KMS-11 (cell line): ENCODE measurements at regions not wholly inside any gene's neighbourhood (a gene's known extent, or its start where the extent isn't known, plus 50 kb on each side); places are given as distances from the start of the nearest gene placed in this dataset.

Experiments used
- H2AFZ ChIP-seq: fragments of 200-600 bp; sonication (generic); 2 replicates; pipeline ENCODE4 v1.6.1; 2016; ENCODE audit warnings: antibody characterized with exemption, mixed run types, low read depth
- H3K27ac ChIP-seq: fragments of 200-600 bp; sonication (generic); 2 replicates; pipeline ENCODE4 v1.6.1; 2016; ENCODE audit warnings: mild to moderate bottlenecking, mixed run types
- H3K27me3 ChIP-seq: fragments of 200-600 bp; sonication (generic); 2 replicates; pipeline ENCODE4 v1.6.1; 2017; ENCODE audit warnings: mild to moderate bottlenecking, low read depth, mixed run types, moderate library complexity; ENCODE audit not compliant: insufficient read depth
- H3K36me3 ChIP-seq: fragments of 200-600 bp; sonication (generic); 2 replicates; pipeline ENCODE4 v1.6.1; 2017; ENCODE audit warnings: mild to moderate bottlenecking, mixed run types; ENCODE audit not compliant: insufficient read depth
- H3K4me1 ChIP-seq: fragments of 200-600 bp; sonication (generic); 2 replicates; pipeline ENCODE4 v1.6.1; 2016; ENCODE audit warnings: mild to moderate bottlenecking, low read depth, mixed run types; ENCODE audit not compliant: poor library complexity, severe bottlenecking
- H3K4me2 ChIP-seq: fragments of 200-600 bp; sonication (generic); 2 replicates; pipeline ENCODE4 v1.7.0; 2016; ENCODE audit warnings: mild to moderate bottlenecking, mixed run types
- H3K4me3 ChIP-seq: fragments of 200-600 bp; sonication (generic); IDR thresholded peaks from 2 replicates; pipeline ENCODE4 v1.6.1; 2017; ENCODE audit warnings: low read depth, low read length, mixed read lengths; ENCODE audit not compliant: insufficient read depth
- H3K79me2 ChIP-seq: fragments of 200-600 bp; sonication (generic); 2 replicates; pipeline ENCODE4 v1.6.1; 2016; ENCODE audit warnings: low read depth, mixed run types; ENCODE audit not compliant: insufficient read depth
- H3K9ac ChIP-seq: fragments of 200-600 bp; sonication (generic); 2 replicates; pipeline ENCODE4 v1.6.1; 2016; ENCODE audit warnings: mild to moderate bottlenecking, mixed run types
- H4K20me1 ChIP-seq: fragments of 200-600 bp; sonication (generic); 2 replicates; pipeline ENCODE4 v1.6.1; 2016; ENCODE audit warnings: mild to moderate bottlenecking, mixed run types; ENCODE audit not compliant: insufficient read depth
- CTCF ChIP-seq: fragments of 200-600 bp; sonication (generic); conservative IDR thresholded peaks from 2 replicates; pipeline ENCODE4 v1.6.1; 2017; ENCODE audit warnings: low read depth, mild to moderate bottlenecking, antibody characterized with exemption, low read length, moderate library complexity, mixed read lengths

GRCh38 chr2:173468266-173468793, 113.7 kb downstream of the CDCA7 start:
- Histone ChIP-seq H3K79me2 (no peaks in the 10 kb centered on the region), H3K36me3 (no peaks in the 10 kb centered on the region), H3K27me3 (no peaks in the 10 kb centered on the region), H3K4me2 (no peak overlapping the region), H3K4me1 (no peaks in the 10 kb centered on the region), H4K20me1 (no peaks in the 10 kb centered on the region), H3K27ac (no peak overlapping the region), H3K4me3 (no peak overlapping the region), H2AFZ (no peak overlapping the region), H3K9ac (no peak overlapping the region)
- TF ChIP-seq CTCF = no peak

GRCh38 chr2:173472112-173472511, 117.4 kb downstream of the CDCA7 start:
- Histone ChIP-seq H3K4me1 (no peaks in the 10 kb centered on the region), H4K20me1 (no peaks in the 10 kb centered on the region), H3K4me3 (no peak overlapping the region), H3K27me3 (no peaks in the 10 kb centered on the region), H3K9ac (no peak overlapping the region), H3K79me2 (no peaks in the 10 kb centered on the region), H3K27ac (no peak overlapping the region), H3K4me2 (no peak overlapping the region), H3K36me3 (no peaks in the 10 kb centered on the region), H2AFZ (no peak overlapping the region)
- TF ChIP-seq CTCF = no peak

- Histone ChIP-seq H3K4me1 (no peaks in the 10 kb centered on the region), H3K79me2 (no peaks in the 10 kb centered on the region), H3K27ac (no peak overlapping the region), H4K20me1 (no peaks in the 10 kb centered on the region), H3K9ac (no peak overlapping the region), H3K4me2 (no peak overlapping the region), H2AFZ (no peak overlapping the region), H3K36me3 (no peaks in the 10 kb centered on the region), H3K4me3 (no peak overlapping the region), H3K27me3 (no peaks in the 10 kb centered on the region)
- no peak for TF ChIP-seq CTCF
Measured at GRCh38 chr2:173483137-173483536, 128.5 kb downstream of the CDCA7 start.

- Histone ChIP-seq H3K79me2 (no peaks in the 10 kb centered on the region), H3K4me2 (no peak overlapping the region), H3K27ac (no peak overlapping the region), H3K4me3 (no peak overlapping the region), H3K4me1 (no peaks in the 10 kb centered on the region), H3K36me3 (no peaks in the 10 kb centered on the region), H3K27me3 (no peaks in the 10 kb centered on the region), H2AFZ (no peak overlapping the region), H3K9ac (no peak overlapping the region), H4K20me1 (no peaks in the 10 kb centered on the region)
- no peak for TF ChIP-seq CTCF
Measured at GRCh38 chr2:173488861-173489260, 134.2 kb downstream of the CDCA7 start.
